DND-41 (cell line): ENCODE measurements at regions not wholly inside any gene's neighbourhood (a gene's known extent, or its start where the extent isn't known, plus 50 kb on each side); places are given as distances from the start of the nearest gene placed in this dataset.

Experiments
- EZH2 ChIP-seq: IDR thresholded peaks from 3 replicates; pipeline ENCODE4 v1.6.1; 2012; ENCODE audit warnings: borderline replicate concordance, low read depth, mild to moderate bottlenecking, moderate library complexity, low read length, inconsistent platforms; ENCODE audit not compliant: severe bottlenecking
- TF ChIP-seq, protein P1 (sequence below): IDR thresholded peaks from 2 replicates; pipeline ENCODE4 v1.5.1; 2012; ENCODE audit warnings: borderline replicate concordance, low read length, moderate library complexity, mild to moderate bottlenecking; ENCODE audit not compliant: poor library complexity, severe bottlenecking; ENCODE audit errors: extremely low read depth

DNA sequence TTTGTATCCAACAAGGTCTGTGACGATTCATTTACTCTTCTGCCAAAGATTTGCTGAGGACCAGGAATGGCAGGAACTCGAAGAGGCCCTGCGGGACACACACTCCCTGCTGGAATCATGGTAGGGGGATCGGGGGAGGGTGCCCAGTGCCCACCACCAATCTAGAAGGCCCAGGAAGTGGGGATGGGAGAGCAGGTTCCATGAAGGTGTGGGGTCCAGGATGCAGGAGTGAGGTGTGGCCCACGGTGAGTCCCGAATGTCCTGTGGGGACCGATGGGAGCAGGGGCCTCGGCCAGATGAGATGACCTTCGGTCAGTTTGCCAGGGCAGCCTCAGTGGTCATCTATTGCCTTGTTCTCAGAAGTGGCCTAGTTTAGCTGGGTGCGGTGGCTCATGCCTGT is 492.7 kb downstream of the BRD1 start:
- TF ChIP-seq, protein P1, sequence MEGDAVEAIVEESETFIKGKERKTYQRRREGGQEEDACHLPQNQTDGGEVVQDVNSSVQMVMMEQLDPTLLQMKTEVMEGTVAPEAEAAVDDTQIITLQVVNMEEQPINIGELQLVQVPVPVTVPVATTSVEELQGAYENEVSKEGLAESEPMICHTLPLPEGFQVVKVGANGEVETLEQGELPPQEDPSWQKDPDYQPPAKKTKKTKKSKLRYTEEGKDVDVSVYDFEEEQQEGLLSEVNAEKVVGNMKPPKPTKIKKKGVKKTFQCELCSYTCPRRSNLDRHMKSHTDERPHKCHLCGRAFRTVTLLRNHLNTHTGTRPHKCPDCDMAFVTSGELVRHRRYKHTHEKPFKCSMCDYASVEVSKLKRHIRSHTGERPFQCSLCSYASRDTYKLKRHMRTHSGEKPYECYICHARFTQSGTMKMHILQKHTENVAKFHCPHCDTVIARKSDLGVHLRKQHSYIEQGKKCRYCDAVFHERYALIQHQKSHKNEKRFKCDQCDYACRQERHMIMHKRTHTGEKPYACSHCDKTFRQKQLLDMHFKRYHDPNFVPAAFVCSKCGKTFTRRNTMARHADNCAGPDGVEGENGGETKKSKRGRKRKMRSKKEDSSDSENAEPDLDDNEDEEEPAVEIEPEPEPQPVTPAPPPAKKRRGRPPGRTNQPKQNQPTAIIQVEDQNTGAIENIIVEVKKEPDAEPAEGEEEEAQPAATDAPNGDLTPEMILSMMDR, result no peak
- TF ChIP-seq EZH2, result no peak
